Cerebellar cortex (tissue), 1 donor: ENCODE measurements at regions not wholly inside any gene's neighbourhood (a gene's known extent, or its start where the extent isn't known, plus 50 kb on each side); places are given as distances from the start of the nearest gene placed in this dataset.
A peak's percentile ranks its signal among the peaks of the same experiment; 100 is the strongest.
"Not testable (repeated sequence)": the region's sequence is repeated elsewhere in the genome, so short reads cannot be mapped to it uniquely, and the experiment has no call there.

Experiments
- DNase-seq: peaks from one replicate; pipeline ENCODE4 v3.0.0-alpha.2; 2015; ENCODE audit warnings: low spot score

DNA sequence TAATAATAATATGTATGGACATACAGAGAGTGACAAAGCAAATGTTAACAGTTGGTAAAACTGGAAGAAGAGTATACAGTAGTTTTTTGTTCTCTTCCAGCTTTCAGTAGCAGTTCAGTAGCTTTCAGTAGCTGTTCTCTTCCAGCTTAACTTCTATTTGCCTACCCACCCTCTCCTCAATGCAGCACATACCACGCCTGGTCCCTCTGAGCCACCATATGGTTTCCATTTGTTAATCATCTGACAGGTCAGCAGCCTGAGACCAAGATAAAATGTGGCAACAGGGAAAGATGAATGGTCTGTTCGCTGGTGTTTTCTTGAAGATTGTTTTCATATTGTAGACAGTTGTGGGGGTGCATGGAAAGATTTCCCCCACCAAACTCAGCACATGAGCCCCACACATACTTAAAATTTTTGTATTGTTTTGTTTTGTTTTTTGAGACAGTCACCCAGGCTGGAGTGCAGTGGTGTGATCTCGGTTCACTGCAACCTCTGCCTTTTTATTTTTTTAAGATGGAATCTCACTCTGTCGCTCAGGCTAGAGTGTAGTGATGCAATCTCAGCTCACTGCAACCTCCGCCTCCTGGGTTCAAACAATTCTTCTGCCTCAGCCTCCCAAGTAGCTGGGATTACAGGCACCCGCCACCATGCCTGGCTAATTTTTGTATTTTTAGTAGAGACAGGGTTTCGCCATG lies 56.8 kb downstream of the ATP6V0E2 start:
- peak; percentile 54 for DNase-seq

- DNase-seq, result not testable (repeated sequence)
These were observed 60.0 kb downstream of the ATP6V0E2 start for GRCh38 chr7:149933776-149934175.

- DNase-seq, result not testable (repeated sequence)
These were observed 73.6 kb downstream of the ATP6V0E2 start for GRCh38 chr7:149947346-149947745.

- DNase-seq, result not testable (repeated sequence)
These were observed 74.7 kb downstream of the ATP6V0E2 start for GRCh38 chr7:149948444-149948843.

- not testable (repeated sequence) for DNase-seq
These were observed 76.3 kb downstream of the ATP6V0E2 start for GRCh38 chr7:149949863-149950577.

DNA sequence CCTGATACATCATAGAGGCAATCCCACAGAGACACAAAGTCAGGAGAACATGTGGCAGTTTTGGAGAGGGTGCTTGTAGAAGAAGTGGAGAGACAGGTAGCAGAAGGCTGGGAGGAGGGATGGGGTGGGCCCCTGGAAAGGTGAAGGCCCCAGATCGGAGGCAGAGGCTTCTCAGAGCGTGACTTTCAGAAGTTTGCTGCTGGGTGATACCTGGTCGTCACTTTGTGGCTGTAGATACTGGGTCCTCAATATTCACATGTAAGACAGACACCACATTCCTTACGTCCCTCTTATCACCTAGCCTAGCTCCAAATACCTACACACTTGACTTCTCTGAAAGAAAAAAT lies 76.8 kb downstream of the ATP6V0E2 start:
- DNase-seq, result not testable (repeated sequence)

DNA sequence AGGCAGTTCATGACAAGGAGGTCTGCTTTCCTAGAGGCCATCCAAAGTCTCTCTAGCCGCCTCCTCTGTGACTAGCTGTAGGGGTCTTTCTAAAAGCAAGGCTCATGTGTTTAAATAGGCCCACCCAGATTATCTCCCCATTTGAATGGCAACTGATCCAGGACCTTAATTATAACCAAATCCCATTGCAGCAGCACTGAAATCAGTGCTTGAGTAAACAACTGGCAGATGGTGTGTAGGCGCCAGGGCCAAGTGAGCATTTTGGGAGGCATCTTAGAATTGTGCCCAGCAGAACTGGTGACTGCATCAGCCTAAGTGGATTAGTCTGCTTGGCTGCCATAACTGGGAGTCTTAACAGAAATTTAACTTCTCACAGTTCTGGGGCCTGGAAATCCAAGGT lies 77.8 kb downstream of the ATP6V0E2 start:
- DNase-seq, result not testable (repeated sequence)

GRCh38 chr7:149958880-149959279 lies 85.1 kb downstream of the ATP6V0E2 start:
- DNase-seq, result not testable (repeated sequence)

DNA sequence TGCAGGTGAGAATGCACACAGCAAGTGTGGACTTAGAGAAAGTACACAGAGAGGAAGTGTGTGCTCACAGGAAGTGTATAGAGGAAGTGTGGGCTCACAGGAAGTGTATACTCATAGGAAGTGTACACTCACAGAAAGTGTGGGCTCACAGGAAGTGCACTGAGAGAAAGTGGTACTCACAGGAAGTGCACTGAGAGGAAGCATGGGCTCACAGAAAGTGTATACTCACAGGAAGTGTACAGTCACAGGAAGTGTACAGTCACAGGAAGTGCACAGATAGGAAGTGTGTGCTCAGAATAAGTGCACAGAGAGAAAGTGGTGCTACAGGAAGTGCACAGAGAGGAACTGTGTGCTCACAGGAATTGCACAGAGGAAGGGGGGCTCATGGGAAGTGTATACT lies 87.1 kb downstream of the ATP6V0E2 start:
- not testable (repeated sequence) for DNase-seq

- not testable (repeated sequence) for DNase-seq
These were observed 88.1 kb downstream of the ATP6V0E2 start for GRCh38 chr7:149961878-149962277.

DNA sequence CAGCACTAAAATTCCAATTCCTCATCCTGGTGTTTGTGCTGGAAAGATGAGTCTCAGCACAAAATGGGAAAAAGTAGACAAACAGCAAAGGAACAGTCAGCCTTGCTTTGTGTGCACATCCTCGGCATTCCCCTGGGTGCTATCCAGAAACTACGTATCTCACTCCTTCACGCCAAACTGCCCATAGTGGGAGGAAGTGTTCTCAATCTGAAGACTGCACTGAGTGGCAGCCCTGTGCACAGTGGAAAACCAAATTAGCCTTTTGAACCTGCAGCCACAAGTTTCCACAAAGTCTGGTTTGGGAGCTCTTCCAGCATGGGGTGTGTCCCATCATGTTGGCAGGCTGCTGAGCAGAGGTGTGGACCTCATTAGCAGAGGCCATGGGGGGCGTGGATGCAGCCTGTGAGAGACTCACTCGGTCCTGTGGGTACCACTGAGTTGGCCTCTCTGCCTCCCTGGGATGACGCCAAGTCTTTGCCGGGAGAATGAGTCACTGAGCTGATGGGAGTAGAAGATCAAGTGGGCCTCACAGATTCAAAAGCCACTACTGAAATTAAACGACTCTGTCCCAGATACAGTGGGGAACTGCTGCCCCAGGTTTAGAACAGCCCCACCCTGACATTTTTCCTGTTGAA lies 89.0 kb downstream of the ATP6V0E2 start:
- not testable (repeated sequence) for DNase-seq

DNA sequence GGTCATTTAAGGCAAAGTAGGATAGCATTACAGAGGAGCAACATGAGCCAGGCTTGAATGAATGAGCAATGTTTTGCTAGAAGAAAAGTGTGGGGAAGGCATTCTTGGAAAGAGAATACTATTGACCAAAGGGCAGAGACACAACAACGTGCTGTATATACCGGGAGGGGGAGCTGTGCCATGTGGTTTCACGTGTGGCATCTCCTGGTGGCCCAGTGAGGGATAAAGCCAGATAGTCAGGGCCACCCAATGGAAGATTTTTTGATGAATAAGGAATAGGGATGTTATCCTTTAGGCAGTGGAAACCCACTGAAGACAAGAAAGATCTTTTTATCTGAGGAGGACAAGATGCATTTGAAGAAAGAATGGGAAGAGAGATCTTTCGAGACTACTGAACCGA lies 90.2 kb downstream of the ATP6V0E2 start:
- not testable (repeated sequence) for DNase-seq

- not testable (repeated sequence) for DNase-seq
These were observed 92.7 kb downstream of the ATP6V0E2 start for GRCh38 chr7:149966444-149966843.

GRCh38 chr7:149972977-149973376 lies 99.2 kb downstream of the ATP6V0E2 start:
- not testable (repeated sequence) for DNase-seq

- DNase-seq, result not testable (repeated sequence)
These were observed 99.9 kb downstream of the ATP6V0E2 start for GRCh38 chr7:149973681-149974080.

- not testable (repeated sequence) for DNase-seq
These were observed 101.8 kb downstream of the ATP6V0E2 start for GRCh38 chr7:149975608-149976007.

DNA sequence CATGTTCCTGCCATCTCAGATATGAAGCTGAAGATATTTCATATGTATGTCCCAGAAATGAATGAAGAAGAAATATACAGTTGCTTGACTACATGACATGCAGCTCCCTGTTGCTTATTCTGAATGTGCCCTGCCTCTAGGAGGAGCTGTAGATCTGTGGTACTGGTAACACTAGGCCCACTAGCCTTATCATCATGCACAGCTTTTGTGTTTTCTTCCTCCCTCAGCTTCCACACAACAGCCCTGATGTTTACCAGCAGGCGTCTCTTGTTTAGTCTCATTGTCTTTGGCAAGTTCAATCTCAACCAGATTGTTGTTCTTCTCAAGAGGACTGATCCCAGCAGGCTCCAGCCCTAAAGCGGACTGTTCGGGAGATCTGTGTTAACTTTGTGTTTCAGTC lies 104.8 kb downstream of the ATP6V0E2 start:
- DNase-seq, result not testable (repeated sequence)

DNA sequence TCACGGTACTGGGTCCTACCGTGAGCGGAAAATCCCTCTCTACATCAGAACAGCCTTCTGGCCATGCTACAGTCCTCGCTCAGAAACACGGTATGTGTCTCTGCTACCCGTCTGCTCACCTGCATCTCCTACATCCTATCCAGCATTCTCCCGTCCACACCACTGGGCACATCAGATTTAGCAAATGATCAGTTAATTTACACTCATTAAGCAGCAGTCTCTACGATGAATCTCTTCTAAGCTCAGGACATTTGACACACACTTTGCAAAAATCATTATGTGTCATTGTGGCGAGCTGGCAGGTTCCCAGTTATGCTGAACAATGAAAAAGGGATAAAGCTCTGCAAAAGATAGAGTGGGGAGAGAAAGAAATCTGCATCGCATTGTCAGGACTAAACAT lies 105.2 kb downstream of the ATP6V0E2 start:
- DNase-seq, result peak; percentile 21

DNA sequence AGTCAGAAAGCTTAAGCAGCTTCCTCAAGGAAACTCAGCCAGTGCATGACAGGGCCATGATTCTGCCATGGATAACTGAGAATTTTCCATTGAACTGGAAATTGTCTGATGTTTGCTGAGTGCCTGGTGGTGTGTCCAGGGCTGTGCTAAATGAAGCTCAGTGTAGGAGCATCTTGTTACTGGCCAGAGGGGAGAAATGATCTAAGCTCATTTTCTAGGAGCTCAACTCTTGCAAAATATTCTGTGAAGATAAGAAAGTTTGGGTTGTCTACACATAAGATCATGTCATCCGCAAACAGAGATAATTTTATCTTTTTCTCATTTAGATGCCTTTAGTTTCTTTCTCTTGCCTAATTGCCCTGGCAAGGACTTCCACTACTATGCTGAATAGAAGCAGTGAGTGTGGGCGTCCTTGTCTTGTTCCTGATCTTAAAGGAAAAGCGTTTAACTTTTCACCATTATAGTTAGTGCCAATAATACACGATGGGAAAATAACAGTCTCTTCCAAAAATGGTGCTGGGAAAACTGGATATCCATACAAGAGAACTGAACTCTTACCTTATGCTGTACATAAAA lies 108.9 kb downstream of the ATP6V0E2 start:
- not testable (repeated sequence) for DNase-seq

DNA sequence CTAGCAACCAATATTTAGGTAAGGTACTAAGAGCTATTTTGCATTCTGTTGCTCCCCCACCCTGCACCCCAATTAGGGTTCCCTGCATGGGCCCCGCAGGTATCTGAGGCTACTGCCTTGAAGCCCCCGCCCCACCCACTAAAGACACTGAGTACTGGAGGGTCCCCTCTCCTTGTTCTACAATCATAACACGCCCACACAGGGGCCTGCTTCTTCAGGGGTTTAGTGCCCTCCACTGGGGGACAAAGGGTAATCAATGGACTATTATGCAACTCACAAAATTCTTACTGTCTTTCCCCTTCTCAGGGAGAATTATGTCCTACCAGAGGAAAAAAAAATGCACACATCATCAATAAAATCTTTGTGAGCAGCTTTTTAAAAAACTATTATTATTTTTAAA lies 113.1 kb downstream of the ATP6V0E2 start:
- not testable (repeated sequence) for DNase-seq

DNA sequence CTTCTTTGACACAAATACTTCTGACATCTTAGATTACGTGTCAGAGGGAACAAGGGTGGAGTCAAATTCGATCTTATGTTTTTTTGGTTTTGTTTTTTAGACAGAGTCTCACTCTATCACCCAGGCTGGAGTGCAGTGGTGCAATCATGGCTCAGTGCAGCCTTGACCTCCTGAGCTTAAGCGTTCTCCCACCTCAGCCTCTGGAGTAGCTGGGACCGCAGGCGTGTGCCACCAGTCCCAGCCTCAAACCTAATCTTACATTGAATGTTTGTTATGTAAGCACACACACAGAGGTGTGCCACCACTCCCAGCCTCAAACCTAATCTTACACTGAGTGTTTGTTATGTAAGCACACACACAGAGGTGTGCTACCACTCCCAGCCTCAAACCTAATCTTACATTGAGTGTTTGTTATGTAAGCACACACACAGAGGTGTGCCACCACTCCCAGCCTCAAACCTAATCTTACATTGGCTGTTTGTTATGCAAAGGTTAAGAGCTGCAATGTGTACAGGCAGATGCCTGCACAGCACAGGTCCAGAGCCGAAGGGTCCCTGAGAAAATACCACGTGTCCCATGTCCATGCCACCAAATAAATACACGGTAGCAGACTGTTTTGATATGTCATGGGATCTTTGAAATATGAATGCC lies 118.0 kb downstream of the ATP6V0E2 start:
- not testable (repeated sequence) for DNase-seq

DNA sequence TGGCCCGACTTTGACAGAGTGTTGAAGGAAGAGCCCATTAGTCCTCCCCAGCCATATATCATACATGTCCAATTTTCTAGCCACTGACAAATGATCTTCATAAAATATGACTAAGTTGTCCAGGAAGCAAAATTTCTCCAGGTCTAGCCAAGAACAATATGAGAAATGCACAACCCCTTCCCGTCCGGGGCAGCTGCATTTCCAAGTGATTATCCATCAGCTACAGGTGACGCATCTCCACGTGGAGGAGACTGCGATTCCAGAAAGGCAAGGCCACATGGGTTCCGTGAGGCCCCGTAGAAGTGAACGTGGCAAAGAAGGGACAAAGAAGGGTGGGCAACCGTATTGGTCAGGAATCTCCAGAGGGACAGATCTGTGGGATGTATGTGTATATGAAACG lies 118.6 kb downstream of the ATP6V0E2 start:
- DNase-seq, result not testable (repeated sequence)
